OCI-LY7 (cell line): ENCODE measurements at regions not wholly inside any gene's neighbourhood (a gene's known extent, or its start where the extent isn't known, plus 50 kb on each side); places are given as distances from the start of the nearest gene placed in this dataset.

Experiments
- CTCF ChIP-seq: fragments of 200-600 bp; sonication (generic); conservative IDR thresholded peaks from 2 replicates; pipeline ENCODE4 v1.5.1; 2014; ENCODE audit warnings: mild to moderate bottlenecking, antibody characterized with exemption, low read length, moderate library complexity, mixed read lengths
- EZH2phosphoT487 ChIP-seq: fragments of 200-600 bp; sonication (generic); IDR thresholded peaks from 2 replicates; pipeline ENCODE4 v1.6.1; 2018; ENCODE audit warnings: low read depth, borderline replicate concordance, mild to moderate bottlenecking, mixed run types, antibody characterized with exemption, low read length, moderate library complexity, mixed read lengths

- TF ChIP-seq CTCF (no peak), EZH2phosphoT487 (no peak)
Measured at GRCh38 chr2:196478588-196478987, 160.9 kb upstream of the CCDC150 start.
